Trophoblast cell (in vitro differentiated cells and primary cell): ENCODE measurements at regions not wholly inside any gene's neighbourhood (a gene's known extent, or its start where the extent isn't known, plus 50 kb on each side); places are given as distances from the start of the nearest gene placed in this dataset.

Experiments
- DNase-seq, 2 donors: peaks; one replicate each; pipeline ENCODE4 v3.0.0-alpha.2; 2016
- H2AFZ ChIP-seq: 2 replicates; pipeline ENCODE4 v1.6.1; 2013; ENCODE audit warnings: low read length, moderate library complexity, mild to moderate bottlenecking; ENCODE audit not compliant: insufficient read depth, poor library complexity
- H2AK5ac ChIP-seq: 2 replicates; pipeline ENCODE4 v1.6.1; 2013; ENCODE audit warnings: mild to moderate bottlenecking, low read length
- H2BK120ac ChIP-seq: 2 replicates; pipeline ENCODE4 v1.6.1; 2013; ENCODE audit warnings: low read length, mild to moderate bottlenecking, moderate library complexity; ENCODE audit not compliant: insufficient read depth, poor library complexity
- H2BK12ac ChIP-seq: 2 replicates; pipeline ENCODE4 v1.6.1; 2013; ENCODE audit warnings: mild to moderate bottlenecking, low read length, moderate library complexity
- H2BK5ac ChIP-seq: 2 replicates; pipeline ENCODE4 v1.6.1; 2013; ENCODE audit warnings: low read length, low read depth, moderate library complexity, mild to moderate bottlenecking; ENCODE audit not compliant: poor library complexity
- H3K14ac ChIP-seq: 2 replicates; pipeline ENCODE4 v1.6.1; 2013; ENCODE audit warnings: mild to moderate bottlenecking, low read length
- H3K18ac ChIP-seq: 2 replicates; pipeline ENCODE4 v1.6.1; 2013; ENCODE audit warnings: mild to moderate bottlenecking, low read length
- H3K23ac ChIP-seq: 2 replicates; pipeline ENCODE4 v1.6.1; 2013; ENCODE audit warnings: low read length
- H3K27ac ChIP-seq: 2 replicates; pipeline ENCODE4 v1.5.1; 2013; ENCODE audit warnings: low read depth, mild to moderate bottlenecking, inconsistent platforms, low read length, moderate library complexity
- H3K27me3 ChIP-seq: 2 replicates; pipeline ENCODE4 v1.6.1; 2013; ENCODE audit warnings: inconsistent platforms, mild to moderate bottlenecking, low read length, moderate library complexity; ENCODE audit not compliant: insufficient read depth
- H3K36me3 ChIP-seq, 2 experiments: 1 replicate in 1 of 2; 2 replicates in 1 of 2; pipeline ENCODE4 v1.6.1; 2013; ENCODE audit warnings: low read length in 2 of 2, mild to moderate bottlenecking in 2 of 2, moderate library complexity in 1 of 2; ENCODE audit not compliant: insufficient read depth in 2 of 2, control insufficient read depth in 1 of 2
- H3K4ac ChIP-seq: 2 replicates; pipeline ENCODE4 v1.6.1; 2013; ENCODE audit warnings: low read depth, mild to moderate bottlenecking, low read length, moderate library complexity
- H3K4me1 ChIP-seq, 2 experiments: 1 replicate in 1 of 2; 2 replicates in 1 of 2; pipeline ENCODE4 v1.6.1; 2013; ENCODE audit warnings: low read length in 2 of 2, mild to moderate bottlenecking in 2 of 2, moderate library complexity in 1 of 2; ENCODE audit not compliant: insufficient read depth in 2 of 2, control insufficient read depth in 1 of 2
- H3K4me2 ChIP-seq: 2 replicates; pipeline ENCODE4 v1.6.1; 2013; ENCODE audit warnings: inconsistent platforms, mild to moderate bottlenecking, low read length, moderate library complexity
- H3K4me3 ChIP-seq: 2 replicates; pipeline ENCODE4 v1.5.1; 2013; ENCODE audit warnings: mild to moderate bottlenecking, low read depth, low read length, inconsistent platforms
- H3K79me1 ChIP-seq: one replicate; pipeline ENCODE4 v1.6.1; 2013; ENCODE audit warnings: low read length
- H3K79me2 ChIP-seq: 2 replicates; pipeline ENCODE4 v1.6.1; 2013; ENCODE audit warnings: low read length, mild to moderate bottlenecking; ENCODE audit not compliant: control insufficient read depth, insufficient read depth, poor library complexity
- H3K9ac ChIP-seq: 2 replicates; pipeline ENCODE4 v1.6.1; 2013; ENCODE audit warnings: mild to moderate bottlenecking, low read length
- H3K9me3 ChIP-seq: 2 replicates; pipeline ENCODE4 v1.6.1; 2013; ENCODE audit warnings: low read depth, mild to moderate bottlenecking, control low read depth, inconsistent platforms, low read length; ENCODE audit not compliant: insufficient read depth
- H4K12ac ChIP-seq: 2 replicates; pipeline ENCODE4 v1.6.1; 2013; ENCODE audit warnings: low read depth, mild to moderate bottlenecking, low read length, moderate library complexity
- H4K8ac ChIP-seq: 2 replicates; pipeline ENCODE4 v1.6.1; 2013; ENCODE audit warnings: low read depth, mild to moderate bottlenecking, low read length, moderate library complexity
- H4K91ac ChIP-seq: one replicate; pipeline ENCODE4 v1.6.1; 2013; ENCODE audit warnings: low read depth, mild to moderate bottlenecking, low read length, moderate library complexity
- WGBS: extraction: QIAGEN DNeasy Blood & Tissue Kit; methylation state at CpG from one replicate; pipeline ENCODE4 v1.1.7; 2013; ENCODE audit warnings: missing lambda C conversion rate; ENCODE audit not compliant: insufficient read length, insufficient coverage; ENCODE audit errors: extremely low coverage; 5-methylcytosine and 5-hydroxymethylcytosine counted together

- Histone ChIP-seq H3K27ac (no peak overlapping the region), H4K91ac (no peak overlapping the region), H3K27me3 (no peaks in the 10 kb centered on the region), H3K79me2 (no peaks in the 10 kb centered on the region), H3K9me3 (no peaks in the 10 kb centered on the region), H4K12ac (no peak overlapping the region), H2BK12ac (no peak overlapping the region), H3K4me2 (no peak overlapping the region), H3K4me1 (no peaks in the 10 kb centered on the region), H3K9ac (no peak overlapping the region), H2BK5ac (no peak overlapping the region), H3K18ac (no peak overlapping the region), H3K14ac (no peak overlapping the region), H3K79me1 (no peaks in the 10 kb centered on the region), H4K8ac (no peak overlapping the region), H3K36me3 (no peaks in the 10 kb centered on the region), H2AK5ac (no peak overlapping the region), H3K4me3 (no peak overlapping the region), H2BK120ac (no peak overlapping the region), H2AFZ (no peak overlapping the region), H3K4ac (no peak overlapping the region), H3K23ac (no peak overlapping the region)
- no peak for DNase-seq
- WGBS: no CpG with 5 or more reads among the region's 2 CpGs
These were observed 368.1 kb upstream of the GRIA1 start for GRCh38 chr5:153122403-153122802.

GRCh38 chr5:153130296-153130695 is 360.2 kb upstream of the GRIA1 start:
- H4K8ac ChIP-seq: no peak overlapping the region
- H2AK5ac ChIP-seq: no peak overlapping the region
- H2AFZ ChIP-seq: no peak overlapping the region
- no peaks in the 10 kb centered on the region for H3K36me3 ChIP-seq
- no peak for DNase-seq
- H3K4me2 ChIP-seq: no peak overlapping the region
- H3K18ac ChIP-seq: no peak overlapping the region
- H4K91ac ChIP-seq: no peak overlapping the region
- H3K79me2 ChIP-seq: no peaks in the 10 kb centered on the region
- no peak overlapping the region for H2BK5ac ChIP-seq
- H3K4me3 ChIP-seq: no peak overlapping the region
- no peak overlapping the region for H3K14ac ChIP-seq
- no peaks in the 10 kb centered on the region for H3K4me1 ChIP-seq
- no peak overlapping the region for H2BK12ac ChIP-seq
- WGBS: no CpG with 5 or more reads among the region's 1 CpG
- H3K9ac ChIP-seq: no peak overlapping the region
- no peak overlapping the region for H3K4ac ChIP-seq
- no peaks in the 10 kb centered on the region for H3K79me1 ChIP-seq
- H3K23ac ChIP-seq: no peak overlapping the region
- no peaks in the 10 kb centered on the region for H3K9me3 ChIP-seq
- no peak overlapping the region for H4K12ac ChIP-seq
- H3K27me3 ChIP-seq: no peaks in the 10 kb centered on the region
- no peak overlapping the region for H2BK120ac ChIP-seq
- H3K27ac ChIP-seq: no peak overlapping the region

- Histone ChIP-seq H4K12ac (no peak overlapping the region), H2BK12ac (no peak overlapping the region), H3K4me2 (no peak overlapping the region), H3K18ac (no peak overlapping the region), H2AFZ (no peak overlapping the region), H3K79me1 (no peaks in the 10 kb centered on the region), H3K23ac (no peak overlapping the region), H2BK120ac (no peak overlapping the region), H2AK5ac (no peak overlapping the region), H3K14ac (no peak overlapping the region), H3K4ac (no peak overlapping the region), H3K4me1 (no peaks in the 10 kb centered on the region), H3K79me2 (no peaks in the 10 kb centered on the region), H3K9ac (no peak overlapping the region), H4K8ac (no peak overlapping the region), H3K4me3 (no peak overlapping the region), H3K36me3 (no peaks in the 10 kb centered on the region), H3K27me3 (no peaks in the 10 kb centered on the region), H3K9me3 (no peaks in the 10 kb centered on the region), H4K91ac (no peak overlapping the region), H2BK5ac (no peak overlapping the region), H3K27ac (no peak overlapping the region)
- WGBS: no CpG with 5 or more reads among the region's 4 CpGs
- peak in 1 of 2 donors; percentile 1 for DNase-seq
These were observed 355.1 kb upstream of the GRIA1 start for GRCh38 chr5:153135411-153135810.

GRCh38 chr5:153136910-153137614 is 353.4 kb upstream of the GRIA1 start:
- no peaks in the 10 kb centered on the region for H3K9me3 ChIP-seq
- H2BK120ac ChIP-seq: no peak overlapping the region
- no peak overlapping the region for H2BK5ac ChIP-seq
- no peak overlapping the region for H3K23ac ChIP-seq
- no peak overlapping the region for H3K4me3 ChIP-seq
- no peaks in the 10 kb centered on the region for H3K4me1 ChIP-seq
- H2AFZ ChIP-seq: no peak overlapping the region
- no peak overlapping the region for H4K8ac ChIP-seq
- no peak overlapping the region for H3K9ac ChIP-seq
- H4K12ac ChIP-seq: no peak overlapping the region
- DNase-seq: no peak
- H2BK12ac ChIP-seq: no peak overlapping the region
- H3K4ac ChIP-seq: no peak overlapping the region
- H3K18ac ChIP-seq: no peak overlapping the region
- H3K36me3 ChIP-seq: no peaks in the 10 kb centered on the region
- H3K79me2 ChIP-seq: no peaks in the 10 kb centered on the region
- no peak overlapping the region for H2AK5ac ChIP-seq
- WGBS: no CpG with 5 or more reads among the region's 6 CpGs
- H4K91ac ChIP-seq: no peak overlapping the region
- H3K79me1 ChIP-seq: no peaks in the 10 kb centered on the region
- H3K27me3 ChIP-seq: no peaks in the 10 kb centered on the region
- H3K14ac ChIP-seq: no peak overlapping the region
- no peak overlapping the region for H3K4me2 ChIP-seq
- no peak overlapping the region for H3K27ac ChIP-seq
